Neural cell (in vitro differentiated cells): ENCODE measurements at regions not wholly inside any gene's neighbourhood (a gene's known extent, or its start where the extent isn't known, plus 50 kb on each side); places are given as distances from the start of the nearest gene placed in this dataset.

Experiments used
- H2AFZ ChIP-seq: fragments of 200-600, 300-800 bp; sonication (generic), shearing (Covaris generic); 2 replicates; pipeline ENCODE4 v1.6.0; 2014; ENCODE audit warnings: low read depth, mild to moderate bottlenecking, antibody characterized with exemption, low read length, moderate library complexity
- H3F3A ChIP-seq: fragments of 200-600 bp; shearing (Covaris generic); 2 replicates; pipeline ENCODE4 v1.6.1; 2016; ENCODE audit warnings: mild to moderate bottlenecking, moderate library complexity, mixed read lengths, antibody characterized with exemption, low read length; ENCODE audit not compliant: insufficient read depth, poor library complexity, severe bottlenecking
- H3K27ac ChIP-seq: fragments of 200-600, 300-800 bp; sonication (generic), shearing (Covaris generic); 2 replicates; pipeline ENCODE4 v1.5.1; 2014; ENCODE audit warnings: mild to moderate bottlenecking, low read length, moderate library complexity
- H3K27me3 ChIP-seq: fragments of 300-800, 200-600 bp; sonication (generic), shearing (Covaris generic); 2 replicates; pipeline ENCODE4 v1.6.0; 2014; ENCODE audit warnings: mild to moderate bottlenecking, low read depth, low read length, moderate library complexity; ENCODE audit not compliant: insufficient read depth
- H3K36me3 ChIP-seq: fragments of 300-800, 200-600 bp; sonication (generic), shearing (Covaris generic); 2 replicates; pipeline ENCODE4 v1.5.1; 2014; ENCODE audit warnings: mild to moderate bottlenecking, antibody characterized with exemption, low read length, moderate library complexity; ENCODE audit not compliant: insufficient read depth
- H3K4me2 ChIP-seq: fragments of 300-800, 200-600 bp; sonication (generic), shearing (Covaris generic); 2 replicates; pipeline ENCODE4 v1.6.0; 2014; ENCODE audit warnings: mild to moderate bottlenecking, low read length
- H3K4me3 ChIP-seq: fragments of 300-800, 200-600 bp; sonication (generic), shearing (Covaris generic); 2 replicates; pipeline ENCODE4 v1.5.1; 2014; ENCODE audit warnings: mild to moderate bottlenecking, low read length, moderate library complexity
- H3K79me2 ChIP-seq: fragments of 200-600 bp; shearing (Covaris generic); replicated peaks from 2 replicates; pipeline ENCODE4 v1.6.0; 2014; ENCODE audit warnings: mild to moderate bottlenecking, low read length, moderate library complexity; ENCODE audit not compliant: insufficient read depth
- H3K9ac ChIP-seq: fragments of 300-800, 200-600 bp; sonication (generic), shearing (Covaris generic); 2 replicates; pipeline ENCODE4 v1.6.1; 2016; ENCODE audit warnings: mild to moderate bottlenecking, low read length, mixed read lengths
- H3K9me2 ChIP-seq: fragments of 200-600 bp; shearing (Covaris generic); 2 replicates; pipeline ENCODE4 v1.6.1; 2016; ENCODE audit warnings: mild to moderate bottlenecking, low read length, mixed read lengths; ENCODE audit not compliant: insufficient read depth
- H3K9me3 ChIP-seq: fragments of 200-600, 300-800 bp; sonication (generic), shearing (Covaris generic); 2 replicates; pipeline ENCODE4 v1.6.1; 2016; ENCODE audit warnings: mild to moderate bottlenecking, mixed run types, low read length, moderate library complexity, mixed read lengths
- H4K20me1 ChIP-seq: fragments of 200-600 bp; shearing (Covaris generic); 2 replicates; pipeline ENCODE4 v1.6.1; 2016; ENCODE audit warnings: mild to moderate bottlenecking, mixed run types; ENCODE audit not compliant: insufficient read depth
- EP300 ChIP-seq: fragments of 450-650 bp; conservative IDR thresholded peaks from 2 replicates; pipeline ENCODE4 v1.6.1; 2014; ENCODE audit warnings: antibody characterized with exemption, mild to moderate bottlenecking, moderate library complexity; ENCODE audit not compliant: poor library complexity, severe bottlenecking
- EZH2 ChIP-seq: fragments of 200-600, 300-800 bp; shearing (Covaris generic), sonication (generic); IDR thresholded peaks from 2 replicates; pipeline ENCODE4 v1.6.1; 2014; ENCODE audit warnings: antibody characterized with exemption, low read length, borderline replicate concordance, mild to moderate bottlenecking; ENCODE audit not compliant: insufficient read depth, poor library complexity, severe bottlenecking
- MXI1 ChIP-seq: fragments of 450-650 bp; conservative IDR thresholded peaks from 2 replicates; pipeline ENCODE4 v1.6.1; 2014; ENCODE audit warnings: antibody characterized with exemption, mild to moderate bottlenecking; ENCODE audit not compliant: poor library complexity, severe bottlenecking
- POLR2AphosphoS5 ChIP-seq: IDR thresholded peaks from 2 replicates; pipeline ENCODE4 v1.6.1; 2012
- RAD21 ChIP-seq: fragments of 450-650 bp; conservative IDR thresholded peaks from 2 replicates; pipeline ENCODE4 v1.6.1; 2014; ENCODE audit warnings: antibody characterized with exemption, mild to moderate bottlenecking, moderate library complexity
- SMC3 ChIP-seq: fragments of 450-650 bp; conservative IDR thresholded peaks from 2 replicates; pipeline ENCODE4 v1.6.1; 2014; ENCODE audit warnings: antibody characterized with exemption, mild to moderate bottlenecking, moderate library complexity; ENCODE audit not compliant: poor library complexity
- TAF1 ChIP-seq: IDR thresholded peaks from 2 replicates; pipeline ENCODE4 v1.6.1; 2012; ENCODE audit warnings: low read depth
- TF ChIP-seq, protein P1 (sequence below): fragments of 450-650 bp; IDR thresholded peaks from 2 replicates; pipeline ENCODE4 v1.5.1; 2014; ENCODE audit warnings: antibody characterized with exemption, mild to moderate bottlenecking, moderate library complexity; ENCODE audit not compliant: poor library complexity, severe bottlenecking
- TF ChIP-seq, protein P2 (sequence below): IDR thresholded peaks from 2 replicates; pipeline ENCODE4 v1.6.1; 2012; ENCODE audit warnings: borderline replicate concordance

DNA sequence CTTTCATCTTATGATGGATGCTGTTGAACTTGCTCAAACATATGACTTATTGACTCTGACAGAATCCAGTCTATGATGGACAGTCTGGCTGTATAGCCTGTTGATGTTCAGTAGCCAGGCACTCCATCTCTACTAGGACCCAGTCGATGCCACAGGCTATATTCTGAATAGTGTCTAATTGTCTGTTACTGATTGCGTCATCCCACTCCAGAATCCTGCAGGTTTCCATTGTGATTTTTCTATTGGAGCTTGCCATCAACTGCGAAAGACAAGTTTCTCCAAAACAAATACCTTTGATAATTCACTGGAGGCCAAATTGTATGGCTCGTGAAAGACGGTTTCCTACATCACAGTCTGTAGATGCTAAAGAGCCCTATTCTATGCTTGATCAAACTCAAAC, 481.7 kb upstream of the CHORDC1 start:
- Histone ChIP-seq H3K9ac (no peak overlapping the region), H4K20me1 (no peaks in the 10 kb centered on the region), H3K79me2 (no peaks in the 10 kb centered on the region), H2AFZ (no peak overlapping the region), H3K9me3 (no peaks in the 10 kb centered on the region), H3K4me3 (no peak overlapping the region), H3K27me3 (no peaks in the 10 kb centered on the region), H3K9me2 (no peaks in the 10 kb centered on the region), H3K4me2 (no peak overlapping the region), H3K36me3 (no peaks in the 10 kb centered on the region), H3F3A (no peaks in the 10 kb centered on the region), H3K27ac (no peak overlapping the region)
- no peak for TF ChIP-seq MXI1
- TF ChIP-seq SMC3 = no peak
- TF ChIP-seq, protein P1, sequence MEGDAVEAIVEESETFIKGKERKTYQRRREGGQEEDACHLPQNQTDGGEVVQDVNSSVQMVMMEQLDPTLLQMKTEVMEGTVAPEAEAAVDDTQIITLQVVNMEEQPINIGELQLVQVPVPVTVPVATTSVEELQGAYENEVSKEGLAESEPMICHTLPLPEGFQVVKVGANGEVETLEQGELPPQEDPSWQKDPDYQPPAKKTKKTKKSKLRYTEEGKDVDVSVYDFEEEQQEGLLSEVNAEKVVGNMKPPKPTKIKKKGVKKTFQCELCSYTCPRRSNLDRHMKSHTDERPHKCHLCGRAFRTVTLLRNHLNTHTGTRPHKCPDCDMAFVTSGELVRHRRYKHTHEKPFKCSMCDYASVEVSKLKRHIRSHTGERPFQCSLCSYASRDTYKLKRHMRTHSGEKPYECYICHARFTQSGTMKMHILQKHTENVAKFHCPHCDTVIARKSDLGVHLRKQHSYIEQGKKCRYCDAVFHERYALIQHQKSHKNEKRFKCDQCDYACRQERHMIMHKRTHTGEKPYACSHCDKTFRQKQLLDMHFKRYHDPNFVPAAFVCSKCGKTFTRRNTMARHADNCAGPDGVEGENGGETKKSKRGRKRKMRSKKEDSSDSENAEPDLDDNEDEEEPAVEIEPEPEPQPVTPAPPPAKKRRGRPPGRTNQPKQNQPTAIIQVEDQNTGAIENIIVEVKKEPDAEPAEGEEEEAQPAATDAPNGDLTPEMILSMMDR = no peak
- TF ChIP-seq RAD21 = no peak
- TF ChIP-seq POLR2AphosphoS5 = no peak
- no peak for TF ChIP-seq EP300
- no peak for TF ChIP-seq TAF1
- TF ChIP-seq EZH2 = no peak
- TF ChIP-seq, protein P2, sequence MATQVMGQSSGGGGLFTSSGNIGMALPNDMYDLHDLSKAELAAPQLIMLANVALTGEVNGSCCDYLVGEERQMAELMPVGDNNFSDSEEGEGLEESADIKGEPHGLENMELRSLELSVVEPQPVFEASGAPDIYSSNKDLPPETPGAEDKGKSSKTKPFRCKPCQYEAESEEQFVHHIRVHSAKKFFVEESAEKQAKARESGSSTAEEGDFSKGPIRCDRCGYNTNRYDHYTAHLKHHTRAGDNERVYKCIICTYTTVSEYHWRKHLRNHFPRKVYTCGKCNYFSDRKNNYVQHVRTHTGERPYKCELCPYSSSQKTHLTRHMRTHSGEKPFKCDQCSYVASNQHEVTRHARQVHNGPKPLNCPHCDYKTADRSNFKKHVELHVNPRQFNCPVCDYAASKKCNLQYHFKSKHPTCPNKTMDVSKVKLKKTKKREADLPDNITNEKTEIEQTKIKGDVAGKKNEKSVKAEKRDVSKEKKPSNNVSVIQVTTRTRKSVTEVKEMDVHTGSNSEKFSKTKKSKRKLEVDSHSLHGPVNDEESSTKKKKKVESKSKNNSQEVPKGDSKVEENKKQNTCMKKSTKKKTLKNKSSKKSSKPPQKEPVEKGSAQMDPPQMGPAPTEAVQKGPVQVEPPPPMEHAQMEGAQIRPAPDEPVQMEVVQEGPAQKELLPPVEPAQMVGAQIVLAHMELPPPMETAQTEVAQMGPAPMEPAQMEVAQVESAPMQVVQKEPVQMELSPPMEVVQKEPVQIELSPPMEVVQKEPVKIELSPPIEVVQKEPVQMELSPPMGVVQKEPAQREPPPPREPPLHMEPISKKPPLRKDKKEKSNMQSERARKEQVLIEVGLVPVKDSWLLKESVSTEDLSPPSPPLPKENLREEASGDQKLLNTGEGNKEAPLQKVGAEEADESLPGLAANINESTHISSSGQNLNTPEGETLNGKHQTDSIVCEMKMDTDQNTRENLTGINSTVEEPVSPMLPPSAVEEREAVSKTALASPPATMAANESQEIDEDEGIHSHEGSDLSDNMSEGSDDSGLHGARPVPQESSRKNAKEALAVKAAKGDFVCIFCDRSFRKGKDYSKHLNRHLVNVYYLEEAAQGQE = no peak

DNA sequence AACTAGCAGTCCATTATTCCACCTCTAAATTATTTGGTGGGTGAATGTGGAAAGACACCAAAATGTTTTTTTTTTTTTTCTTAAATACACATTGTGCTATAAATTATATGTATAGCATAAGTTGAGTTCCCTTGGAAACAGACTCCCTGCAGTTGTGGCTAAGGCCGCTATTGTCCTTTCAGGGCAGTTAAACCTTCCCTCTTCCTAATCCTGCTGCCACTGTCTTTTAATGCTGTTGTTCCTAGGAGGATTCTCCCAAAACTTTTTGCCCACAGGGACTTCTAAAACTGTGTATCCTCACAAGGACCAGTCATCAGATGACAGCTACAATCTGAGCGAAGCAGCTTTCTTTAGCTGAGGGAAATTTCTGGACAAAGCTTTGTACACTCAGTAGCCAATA, 478.9 kb upstream of the CHORDC1 start:
- no peak overlapping the region for H3K27ac ChIP-seq
- no peaks in the 10 kb centered on the region for H3K9me2 ChIP-seq
- no peaks in the 10 kb centered on the region for H3K27me3 ChIP-seq
- TF ChIP-seq RAD21 = no peak
- no peak for TF ChIP-seq EZH2
- TF ChIP-seq SMC3 = no peak
- TF ChIP-seq, protein P1 = no peak
- TF ChIP-seq, protein P2 = no peak
- TF ChIP-seq MXI1 = no peak
- no peak for TF ChIP-seq EP300
- TF ChIP-seq POLR2AphosphoS5 = no peak
- TF ChIP-seq TAF1 = no peak
- no peak overlapping the region for H2AFZ ChIP-seq
- H3K4me3 ChIP-seq = no peak overlapping the region
- no peak overlapping the region for H3K9ac ChIP-seq
- H3K9me3 ChIP-seq = no peaks in the 10 kb centered on the region
- H3K79me2 ChIP-seq = no peaks in the 10 kb centered on the region
- H3K4me2 ChIP-seq = no peak overlapping the region
- no peaks in the 10 kb centered on the region for H3F3A ChIP-seq
- no peaks in the 10 kb centered on the region for H4K20me1 ChIP-seq
- H3K36me3 ChIP-seq = no peaks in the 10 kb centered on the region
